GM18502 (cell line): ENCODE measurements at regions not wholly inside any gene's neighbourhood (a gene's known extent, or its start where the extent isn't known, plus 50 kb on each side); places are given as distances from the start of the nearest gene placed in this dataset.
"Not testable (repeated sequence)": the region's sequence is repeated elsewhere in the genome, so short reads cannot be mapped to it uniquely, and the experiment has no call there.

Source experiments
- ATAC-seq: cut with Tn5 transposase; IDR thresholded peaks from one replicate; pipeline ENCODE4 v1.9.1; 2021; ENCODE audit warnings: mild to moderate bottlenecking; ENCODE audit not compliant: unreplicated experiment, poor library complexity

- ATAC-seq, result no peak
Observed at GRCh38 chr13:79937771-79938216, 403.1 kb downstream of the SPRY2 start.

DNA sequence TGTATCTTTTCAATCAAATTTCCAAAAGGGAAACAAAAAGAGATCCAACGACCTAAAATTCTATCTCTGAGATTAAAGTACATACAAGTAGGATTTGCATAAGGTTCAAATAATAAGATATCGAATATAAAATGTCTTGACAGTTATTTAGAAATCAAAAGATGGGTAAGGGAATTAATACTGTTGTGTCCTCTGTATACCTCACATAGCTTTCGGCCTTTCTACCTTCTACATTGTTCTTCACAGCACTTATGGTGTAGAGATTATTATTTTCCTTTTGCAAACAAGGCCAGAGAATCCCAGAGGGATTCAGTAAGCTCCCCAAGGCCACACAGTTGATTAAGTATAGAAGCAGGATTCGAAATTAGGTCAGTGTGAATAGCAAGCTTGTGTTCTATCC lies 403.6 kb downstream of the SPRY2 start:
- ATAC-seq, result no peak

DNA sequence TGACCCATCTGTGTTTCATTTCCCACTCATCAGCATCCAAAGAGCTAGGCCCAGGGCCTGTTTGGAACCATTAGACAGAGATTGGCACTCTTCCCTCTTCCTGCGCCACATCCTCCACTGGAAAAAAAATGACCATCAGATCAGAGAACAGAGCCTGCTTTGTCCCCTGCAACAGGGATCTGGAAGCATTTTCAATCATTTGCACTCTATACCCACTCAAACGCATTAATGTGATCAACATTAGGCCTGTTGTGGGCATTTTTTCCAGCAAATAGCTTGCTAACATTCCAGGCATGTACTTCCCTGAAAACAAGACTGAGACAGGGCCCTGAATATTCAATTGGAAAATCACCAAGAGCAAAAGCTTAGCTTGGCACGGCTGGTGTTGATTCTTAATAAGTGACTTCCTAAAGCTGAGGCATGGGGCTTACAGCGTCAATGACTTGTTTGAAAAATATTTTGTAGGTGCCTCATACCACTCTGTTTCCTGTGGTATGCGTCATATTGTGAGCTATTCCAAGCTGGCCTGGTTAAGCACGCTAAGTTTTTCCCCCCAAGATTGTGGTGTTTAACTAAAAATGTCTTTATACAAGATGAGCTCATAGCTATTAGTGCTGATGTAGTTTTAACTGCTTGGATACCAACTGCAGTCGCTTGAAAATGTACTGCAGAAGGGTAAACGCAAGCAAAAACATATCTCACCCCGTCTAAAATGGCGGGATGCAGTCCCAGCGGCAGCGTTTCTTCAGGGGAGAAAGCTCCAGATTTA lies 404.4 kb downstream of the SPRY2 start:
- ATAC-seq, result no peak

GRCh38 chr13:79935121-79935520 lies 405.8 kb downstream of the SPRY2 start:
- no peak for ATAC-seq

- no peak for ATAC-seq
Observed at GRCh38 chr13:79933389-79933788, 407.5 kb downstream of the SPRY2 start.

DNA sequence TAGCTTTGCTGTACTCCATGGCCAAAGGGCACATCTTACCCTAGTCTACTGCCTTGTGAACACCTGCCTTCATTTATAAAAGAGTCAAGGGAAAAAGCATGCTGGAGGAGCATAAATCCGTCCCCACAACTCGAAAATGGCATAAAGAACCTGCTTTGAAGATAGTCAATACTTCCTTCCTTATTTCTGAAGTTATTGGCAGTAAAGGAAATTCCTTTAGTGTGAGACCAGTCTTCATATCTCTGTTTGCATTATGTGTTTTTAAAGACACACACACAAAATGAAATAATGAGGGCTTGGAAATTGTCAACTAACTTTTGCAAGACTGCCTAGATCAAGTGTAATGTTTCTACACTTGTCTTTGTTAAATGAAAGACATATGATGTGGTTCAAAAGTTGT lies 408.4 kb downstream of the SPRY2 start:
- no peak for ATAC-seq

DNA sequence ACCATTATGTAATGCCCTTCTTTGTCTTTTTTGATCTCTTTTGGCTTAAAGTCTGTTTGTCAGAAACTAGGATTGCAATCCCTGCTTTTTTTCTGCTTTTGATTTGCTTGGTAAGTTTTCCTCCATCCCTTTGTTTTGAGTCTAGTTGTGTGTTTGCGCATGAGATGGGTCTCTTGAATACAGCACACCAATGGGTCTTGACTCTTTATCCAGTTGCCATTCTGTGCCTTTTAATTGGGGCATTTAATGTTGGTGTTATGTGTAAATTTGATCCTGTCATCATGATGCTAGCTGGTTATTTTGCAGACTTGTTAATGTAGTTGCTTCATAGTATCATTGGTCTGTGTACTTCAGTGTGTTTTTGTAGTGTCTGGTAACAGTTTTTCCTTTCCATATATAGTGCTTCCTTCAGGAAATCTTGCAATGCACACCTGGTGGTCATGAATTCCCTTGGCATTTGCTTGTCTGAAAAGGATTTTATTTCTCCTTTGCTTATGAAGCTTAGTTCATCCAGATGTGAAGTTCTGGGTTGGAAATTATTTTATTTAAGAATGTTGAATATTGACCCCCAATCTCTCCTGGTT lies 416.9 kb downstream of the SPRY2 start:
- not testable (repeated sequence) for ATAC-seq

- ATAC-seq, result no peak
Observed at GRCh38 chr13:79919091-79919490, 421.8 kb downstream of the SPRY2 start.

- ATAC-seq, result no peak
Observed at GRCh38 chr13:79918620-79919019, 422.3 kb downstream of the SPRY2 start.

DNA sequence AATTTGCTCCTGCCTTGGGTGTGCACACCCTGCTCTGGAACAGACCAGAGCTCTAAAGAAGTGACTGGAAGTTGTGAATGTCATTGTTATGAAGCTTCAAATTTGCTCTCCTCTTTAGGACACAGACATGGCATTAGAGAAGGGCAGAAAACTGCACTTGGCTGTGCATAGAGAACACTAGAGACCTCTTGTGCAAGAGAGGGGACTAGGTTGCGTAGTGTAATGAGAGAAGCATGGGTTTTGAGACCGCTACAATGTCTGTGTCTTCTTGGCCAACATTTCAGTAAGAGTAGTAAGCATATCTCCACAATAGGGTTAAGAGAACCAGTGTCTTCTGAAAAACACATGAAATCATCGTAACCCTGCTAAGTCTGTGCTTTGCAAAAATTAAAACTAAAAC lies 423.3 kb downstream of the SPRY2 start:
- ATAC-seq, result no peak

- no peak for ATAC-seq
Observed at GRCh38 chr13:79915114-79915811, 425.7 kb downstream of the SPRY2 start.

DNA sequence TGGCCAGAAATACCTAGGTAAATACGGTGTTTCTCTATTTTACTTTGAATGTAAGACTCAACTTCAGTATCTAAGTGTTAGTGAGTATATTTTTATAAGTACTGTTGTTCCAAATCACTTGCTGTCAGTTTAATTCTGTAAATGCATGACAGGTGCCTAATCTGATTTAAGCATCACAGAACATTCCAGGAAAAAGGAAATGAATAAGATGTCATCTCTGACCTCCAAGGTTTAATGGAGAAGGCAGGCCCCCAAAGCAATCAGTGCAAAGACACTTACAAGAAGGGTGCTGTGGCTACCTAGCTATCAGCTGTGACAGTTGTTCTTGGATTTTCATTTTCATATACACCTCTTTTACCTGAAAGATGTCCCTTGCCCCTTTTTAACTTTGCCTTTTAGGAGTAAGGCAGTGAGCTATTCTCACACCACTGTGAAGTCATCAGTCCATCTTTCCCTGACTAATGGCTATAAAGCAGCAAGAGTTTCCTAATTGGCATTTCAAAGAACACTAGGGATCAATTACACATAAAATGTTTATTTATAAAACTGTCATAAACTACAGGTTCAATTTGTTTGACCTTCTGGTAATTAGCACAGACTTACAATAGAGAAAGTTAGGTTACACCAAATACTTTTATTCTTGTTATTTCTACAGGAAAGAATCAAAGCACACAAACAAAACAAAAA lies 427.6 kb downstream of the SPRY2 start:
- no peak for ATAC-seq

DNA sequence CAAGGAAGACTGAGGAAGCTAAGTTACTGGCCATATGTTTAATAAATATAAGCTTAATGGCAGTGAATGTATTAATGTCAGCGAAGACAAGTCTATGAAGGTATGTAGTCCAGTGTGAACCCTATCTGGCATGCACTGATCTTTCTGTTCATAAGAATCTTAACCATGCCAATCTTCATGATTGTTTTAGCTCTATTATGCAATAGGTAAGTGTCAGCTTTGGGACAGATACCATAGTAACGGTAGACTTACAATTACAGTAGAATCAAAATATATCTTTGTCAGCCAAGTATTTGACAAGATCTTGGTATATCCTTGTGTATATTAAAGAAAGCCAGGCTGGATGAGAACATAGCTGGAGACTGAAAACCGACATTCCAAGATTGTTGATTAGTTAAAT lies 428.5 kb downstream of the SPRY2 start:
- ATAC-seq, result no peak

DNA sequence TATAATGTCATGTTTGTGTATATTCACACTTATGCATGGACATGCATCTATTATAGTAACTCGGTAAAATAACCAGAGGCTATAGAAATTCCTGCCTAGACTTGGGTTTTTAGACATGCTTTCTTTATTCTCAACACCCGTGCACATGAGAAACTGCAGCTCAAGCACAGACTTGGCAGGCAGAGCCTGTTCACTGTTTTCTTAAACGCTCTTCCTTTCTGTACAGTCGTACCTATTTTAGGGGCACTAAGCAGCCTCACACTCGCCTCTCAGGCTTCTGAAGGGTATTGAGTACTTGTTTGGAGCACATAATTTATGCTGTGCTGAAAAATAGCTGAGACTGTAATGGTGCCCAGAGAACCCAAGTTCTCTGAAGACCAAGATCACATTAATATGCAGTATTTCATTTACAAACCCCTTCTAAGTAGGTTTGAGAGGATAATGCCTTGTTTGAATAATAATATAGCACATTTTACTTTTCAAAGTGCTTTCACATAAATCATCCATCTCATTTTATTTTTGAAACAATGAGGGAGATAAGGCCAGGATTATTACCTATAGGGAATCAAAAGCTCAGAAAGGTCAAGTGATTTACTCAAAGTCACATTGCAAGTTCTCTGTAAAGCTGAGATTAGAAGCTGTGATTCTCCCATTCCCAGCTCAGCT lies 429.9 kb downstream of the SPRY2 start:
- no peak for ATAC-seq

- no peak for ATAC-seq
Observed at GRCh38 chr13:79909644-79910043, 428.7 kb downstream of the NDFIP2 start.

DNA sequence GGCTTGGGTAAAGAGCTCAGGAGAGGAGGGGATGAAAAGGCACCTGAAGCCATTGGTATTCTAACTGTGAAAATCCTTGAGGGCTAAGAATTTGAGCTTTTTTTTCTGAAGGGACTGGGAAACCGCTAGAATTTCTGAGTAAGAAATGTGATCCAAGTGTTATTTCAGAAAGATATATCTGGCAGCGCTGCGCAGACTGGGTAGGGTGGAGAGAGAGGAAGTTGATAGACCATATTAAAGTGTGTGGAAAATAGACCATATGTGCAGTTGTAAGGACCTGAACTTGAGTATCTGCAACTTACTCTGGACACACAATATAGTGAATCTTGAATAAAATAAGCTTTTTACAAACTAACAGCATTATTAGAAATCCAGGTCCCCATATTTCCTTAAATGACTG lies 427.4 kb downstream of the NDFIP2 start:
- ATAC-seq, result no peak

DNA sequence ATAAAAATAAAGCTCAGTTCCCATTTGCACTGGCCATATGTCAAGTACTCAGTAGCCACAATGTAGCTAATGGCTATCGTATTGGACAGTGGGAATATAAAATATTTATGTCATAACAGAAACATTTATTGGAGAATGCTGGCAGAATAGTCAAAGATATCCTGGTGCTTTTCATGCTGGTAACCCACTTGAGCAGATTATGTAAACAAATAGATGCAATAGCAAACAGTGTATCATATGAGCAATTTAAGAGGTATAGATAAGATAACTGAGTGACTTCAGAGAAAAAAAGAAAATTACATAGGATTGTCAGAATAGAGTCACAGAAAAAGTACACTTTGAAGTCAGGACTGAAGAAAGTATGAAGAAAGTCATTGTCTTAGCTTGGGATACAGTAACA lies 426.6 kb downstream of the NDFIP2 start:
- ATAC-seq, result no peak

DNA sequence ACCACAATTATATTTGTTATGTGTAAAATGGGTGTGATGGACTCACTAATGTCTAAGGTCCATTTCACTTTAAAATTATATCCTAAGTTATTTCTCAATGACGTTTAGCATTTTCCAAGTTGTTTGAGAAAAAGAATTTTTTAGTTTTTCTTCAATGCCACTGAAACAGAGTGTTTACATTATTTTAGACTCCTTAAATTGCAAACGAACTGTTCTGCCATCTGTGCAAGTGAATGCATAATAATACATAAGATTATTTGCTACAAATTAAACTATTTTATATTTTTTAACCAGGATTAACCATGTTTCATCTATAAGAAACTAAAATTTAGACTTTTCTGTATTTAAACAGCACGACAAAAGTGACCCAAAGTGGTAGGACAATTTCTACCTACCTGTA lies 425.4 kb downstream of the NDFIP2 start:
- ATAC-seq, result no peak

GRCh38 chr13:79905018-79905417 lies 424.1 kb downstream of the NDFIP2 start:
- ATAC-seq, result no peak

GRCh38 chr13:79904581-79904980 lies 423.6 kb downstream of the NDFIP2 start:
- no peak for ATAC-seq
